GM23338 (cell line): ENCODE measurements at regions not wholly inside any gene's neighbourhood (a gene's known extent, or its start where the extent isn't known, plus 50 kb on each side); places are given as distances from the start of the nearest gene placed in this dataset.
"Not testable (repeated sequence)": the region's sequence is repeated elsewhere in the genome, so short reads cannot be mapped to it uniquely, and the experiment has no call there.

Source experiments
- ATAC-seq: fragments of 200-7000 bp; cut with Tn5 transposase; 3 replicates; pipeline ENCODE4 v1.9.1; 2020
- DNase-seq: peaks from one replicate; pipeline ENCODE4 v3.0.0-alpha.2; 2015; ENCODE audit warnings: low spot score
- H2AFZ ChIP-seq: fragments of 200-600 bp; sonication (generic); 2 replicates; pipeline ENCODE4 v1.8.0; 2016; ENCODE audit warnings: antibody characterized with exemption, mild to moderate bottlenecking, moderate library complexity
- H3F3A ChIP-seq: fragments of 200-600 bp; sonication (generic); replicated peaks from 2 replicates; pipeline ENCODE4 v1.8.0; 2017; ENCODE audit warnings: antibody characterized with exemption, mixed run types, low read depth
- H3K27ac ChIP-seq: fragments of 200-600 bp; sonication (generic); 2 replicates; pipeline ENCODE4 v1.6.1; 2016; ENCODE audit warnings: low read depth
- H3K27me3 ChIP-seq: fragments of 200-600 bp; sonication (generic); 2 replicates; pipeline ENCODE4 v1.8.0; 2016; ENCODE audit warnings: mild to moderate bottlenecking, mixed run types, moderate library complexity; ENCODE audit not compliant: insufficient read depth
- H3K36me3 ChIP-seq: fragments of 200-600 bp; sonication (generic); 2 replicates; pipeline ENCODE4 v1.8.0; 2016; ENCODE audit warnings: mild to moderate bottlenecking; ENCODE audit not compliant: insufficient read depth
- H3K4me1 ChIP-seq: fragments of 200-600 bp; sonication (generic); 2 replicates; pipeline ENCODE4 v1.8.0; 2016; ENCODE audit warnings: mild to moderate bottlenecking, moderate library complexity; ENCODE audit not compliant: insufficient read depth
- H3K4me2 ChIP-seq: fragments of 200-600 bp; sonication (generic); 2 replicates; pipeline ENCODE4 v1.7.1; 2017; ENCODE audit warnings: mixed run types
- H3K4me3 ChIP-seq: fragments of 200-600 bp; sonication (generic); 2 replicates; pipeline ENCODE4 v1.6.1; 2016; ENCODE audit warnings: mixed run types
- H3K79me2 ChIP-seq: fragments of 200-600 bp; sonication (generic); replicated peaks from 2 replicates; pipeline ENCODE4 v1.8.0; 2017; ENCODE audit warnings: mild to moderate bottlenecking; ENCODE audit not compliant: insufficient read depth
- H3K9me2 ChIP-seq: fragments of 200-600 bp; sonication (generic); 2 replicates; pipeline ENCODE4 v1.8.0; 2017; ENCODE audit not compliant: insufficient read depth
- H4K20me1 ChIP-seq: fragments of 200-600 bp; sonication (generic); replicated peaks from 2 replicates; pipeline ENCODE4 v1.8.0; 2017; ENCODE audit warnings: mild to moderate bottlenecking; ENCODE audit not compliant: insufficient read depth
- H3K27ac Mint-ChIP-seq: 2 replicates; pipeline ENCODE4 v1.8.0; 2020; ENCODE audit warnings: inconsistent platforms, mild to moderate bottlenecking, moderate library complexity, mixed read lengths
- H3K27me3 Mint-ChIP-seq: 3 replicates; pipeline ENCODE4 v1.8.0; 2022; ENCODE audit warnings: low read depth, mild to moderate bottlenecking, moderate library complexity, mixed read lengths, inconsistent platforms; ENCODE audit not compliant: insufficient read depth, poor library complexity
- H3K36me3 Mint-ChIP-seq: 3 replicates; pipeline ENCODE4 v1.8.0; 2021; ENCODE audit warnings: low read depth, mild to moderate bottlenecking, inconsistent platforms, moderate library complexity, mixed read lengths
- H3K4me1 Mint-ChIP-seq: 3 replicates; pipeline ENCODE4 v1.8.0; 2020; ENCODE audit warnings: mild to moderate bottlenecking, inconsistent platforms, mixed read lengths
- H3K4me3 Mint-ChIP-seq: 3 replicates; pipeline ENCODE4 v1.8.0; 2021; ENCODE audit warnings: moderate library complexity, mild to moderate bottlenecking, inconsistent platforms, mixed read lengths
- H3K9me3 Mint-ChIP-seq: 3 replicates; pipeline ENCODE4 v1.8.0; 2020; ENCODE audit warnings: moderate library complexity, mild to moderate bottlenecking, inconsistent platforms, mixed read lengths
- ETS1 ChIP-seq: IDR thresholded peaks from 2 replicates; pipeline ENCODE4 v1.6.1; 2016; ENCODE audit warnings: antibody characterized with exemption
- EZH2 ChIP-seq: fragments of 200-600 bp; sonication (generic); IDR thresholded peaks from one replicate; pipeline ENCODE4 v1.8.0; 2017; ENCODE audit warnings: antibody characterized with exemption, mild to moderate bottlenecking, low read depth; ENCODE audit not compliant: unreplicated experiment
- EZH2phosphoT487 ChIP-seq: fragments of 200-600 bp; sonication (generic); IDR thresholded peaks from one replicate; pipeline ENCODE4 v1.8.1; 2018; ENCODE audit warnings: antibody characterized with exemption; ENCODE audit not compliant: unreplicated experiment
- NANOG ChIP-seq: IDR thresholded peaks from 2 replicates; pipeline ENCODE4 v1.6.1; 2016; ENCODE audit warnings: antibody characterized with exemption, borderline replicate concordance
- ZNF114 ChIP-seq: fragments of 250-450 bp; sonication (Bioruptor Pico); IDR thresholded peaks from 2 replicates; pipeline ENCODE4 v1.5.0; 2020; ENCODE audit warnings: mild to moderate bottlenecking, moderate library complexity
- TF ChIP-seq, protein P1 (sequence below): fragments of 250-450 bp; sonication (Bioruptor Pico); IDR thresholded peaks from 2 replicates; pipeline ENCODE4 v1.5.0; 2020; ENCODE audit warnings: mild to moderate bottlenecking, moderate library complexity

DNA sequence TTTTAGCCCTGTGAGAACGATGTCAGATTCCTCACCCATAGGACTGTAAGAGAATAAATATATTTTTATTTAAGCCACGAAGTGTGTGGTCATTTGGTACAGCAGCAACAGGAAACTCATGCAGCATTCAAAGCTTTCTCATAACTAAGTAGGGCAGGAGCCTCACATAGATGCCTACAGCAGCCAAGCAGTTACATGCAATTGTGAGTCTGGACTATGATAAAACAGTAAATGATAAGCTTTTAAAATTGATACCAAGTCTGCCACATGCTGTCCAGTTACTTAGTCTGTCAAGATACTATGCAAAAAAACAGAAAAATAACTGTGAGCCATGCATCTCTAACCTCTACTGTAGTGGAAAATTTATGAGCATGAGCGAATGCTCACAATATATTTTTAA, 359.6 kb downstream of the HS3ST1 start (continued):
- TF ChIP-seq, protein P1, sequence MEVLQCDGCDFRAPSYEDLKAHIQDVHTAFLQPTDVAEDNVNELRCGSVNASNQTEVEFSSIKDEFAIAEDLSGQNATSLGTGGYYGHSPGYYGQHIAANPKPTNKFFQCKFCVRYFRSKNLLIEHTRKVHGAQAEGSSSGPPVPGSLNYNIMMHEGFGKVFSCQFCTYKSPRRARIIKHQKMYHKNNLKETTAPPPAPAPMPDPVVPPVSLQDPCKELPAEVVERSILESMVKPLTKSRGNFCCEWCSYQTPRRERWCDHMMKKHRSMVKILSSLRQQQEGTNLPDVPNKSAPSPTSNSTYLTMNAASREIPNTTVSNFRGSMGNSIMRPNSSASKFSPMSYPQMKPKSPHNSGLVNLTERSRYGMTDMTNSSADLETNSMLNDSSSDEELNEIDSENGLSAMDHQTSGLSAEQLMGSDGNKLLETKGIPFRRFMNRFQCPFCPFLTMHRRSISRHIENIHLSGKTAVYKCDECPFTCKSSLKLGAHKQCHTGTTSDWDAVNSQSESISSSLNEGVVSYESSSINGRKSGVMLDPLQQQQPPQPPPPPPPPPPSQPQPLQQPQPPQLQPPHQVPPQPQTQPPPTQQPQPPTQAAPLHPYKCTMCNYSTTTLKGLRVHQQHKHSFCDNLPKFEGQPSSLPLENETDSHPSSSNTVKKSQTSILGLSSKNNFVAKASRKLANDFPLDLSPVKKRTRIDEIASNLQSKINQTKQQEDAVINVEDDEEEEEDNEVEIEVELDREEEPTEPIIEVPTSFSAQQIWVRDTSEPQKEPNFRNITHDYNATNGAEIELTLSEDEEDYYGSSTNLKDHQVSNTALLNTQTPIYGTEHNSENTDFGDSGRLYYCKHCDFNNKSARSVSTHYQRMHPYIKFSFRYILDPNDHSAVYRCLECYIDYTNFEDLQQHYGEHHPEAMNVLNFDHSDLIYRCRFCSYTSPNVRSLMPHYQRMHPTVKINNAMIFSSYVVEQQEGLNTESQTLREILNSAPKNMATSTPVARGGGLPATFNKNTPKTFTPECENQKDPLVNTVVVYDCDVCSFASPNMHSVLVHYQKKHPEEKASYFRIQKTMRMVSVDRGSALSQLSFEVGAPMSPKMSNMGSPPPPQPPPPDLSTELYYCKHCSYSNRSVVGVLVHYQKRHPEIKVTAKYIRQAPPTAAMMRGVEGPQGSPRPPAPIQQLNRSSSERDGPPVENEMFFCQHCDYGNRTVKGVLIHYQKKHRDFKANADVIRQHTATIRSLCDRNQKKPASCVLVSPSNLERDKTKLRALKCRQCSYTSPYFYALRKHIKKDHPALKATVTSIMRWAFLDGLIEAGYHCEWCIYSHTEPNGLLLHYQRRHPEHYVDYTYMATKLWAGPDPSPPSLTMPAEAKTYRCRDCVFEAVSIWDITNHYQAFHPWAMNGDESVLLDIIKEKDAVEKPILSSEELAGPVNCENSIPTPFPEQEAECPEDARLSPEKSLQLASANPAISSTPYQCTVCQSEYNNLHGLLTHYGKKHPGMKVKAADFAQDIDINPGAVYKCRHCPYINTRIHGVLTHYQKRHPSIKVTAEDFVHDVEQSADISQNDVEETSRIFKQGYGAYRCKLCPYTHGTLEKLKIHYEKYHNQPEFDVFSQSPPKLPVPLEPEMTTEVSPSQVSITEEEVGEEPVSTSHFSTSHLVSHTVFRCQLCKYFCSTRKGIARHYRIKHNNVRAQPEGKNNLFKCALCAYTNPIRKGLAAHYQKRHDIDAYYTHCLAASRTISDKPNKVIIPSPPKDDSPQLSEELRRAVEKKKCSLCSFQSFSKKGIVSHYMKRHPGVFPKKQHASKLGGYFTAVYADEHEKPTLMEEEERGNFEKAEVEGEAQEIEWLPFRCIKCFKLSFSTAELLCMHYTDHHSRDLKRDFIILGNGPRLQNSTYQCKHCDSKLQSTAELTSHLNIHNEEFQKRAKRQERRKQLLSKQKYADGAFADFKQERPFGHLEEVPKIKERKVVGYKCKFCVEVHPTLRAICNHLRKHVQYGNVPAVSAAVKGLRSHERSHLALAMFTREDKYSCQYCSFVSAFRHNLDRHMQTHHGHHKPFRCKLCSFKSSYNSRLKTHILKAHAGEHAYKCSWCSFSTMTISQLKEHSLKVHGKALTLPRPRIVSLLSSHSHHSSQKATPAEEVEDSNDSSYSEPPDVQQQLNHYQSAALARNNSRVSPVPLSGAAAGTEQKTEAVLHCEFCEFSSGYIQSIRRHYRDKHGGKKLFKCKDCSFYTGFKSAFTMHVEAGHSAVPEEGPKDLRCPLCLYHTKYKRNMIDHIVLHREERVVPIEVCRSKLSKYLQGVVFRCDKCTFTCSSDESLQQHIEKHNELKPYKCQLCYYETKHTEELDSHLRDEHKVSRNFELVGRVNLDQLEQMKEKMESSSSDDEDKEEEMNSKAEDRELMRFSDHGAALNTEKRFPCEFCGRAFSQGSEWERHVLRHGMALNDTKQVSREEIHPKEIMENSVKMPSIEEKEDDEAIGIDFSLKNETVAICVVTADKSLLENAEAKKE (CRISPR knock-in tag): no peak
- no peak for TF ChIP-seq EZH2phosphoT487
- no peak for TF ChIP-seq ETS1
- no peak for TF ChIP-seq EZH2
- TF ChIP-seq ZNF114 (CRISPR knock-in tag): no peak
- TF ChIP-seq NANOG: no peak

DNA sequence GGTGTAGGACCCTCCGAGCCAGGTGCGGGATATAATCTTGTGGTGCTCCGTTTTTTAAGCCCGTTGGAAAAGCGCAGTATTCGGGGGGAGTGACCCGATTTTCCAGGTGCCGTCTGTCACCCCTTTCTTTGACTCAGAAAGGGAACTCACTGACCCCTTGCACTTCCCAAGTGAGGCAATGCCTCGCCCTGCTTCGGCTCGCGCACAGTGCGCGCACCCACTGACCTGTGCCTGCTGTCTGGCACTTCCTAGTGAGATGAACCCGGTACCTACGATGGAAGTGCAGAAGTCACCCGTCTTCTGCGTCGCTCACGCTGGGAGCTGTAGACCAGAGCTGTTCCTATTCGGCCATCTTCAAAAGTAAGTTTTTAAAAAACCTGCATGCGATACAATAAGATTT, 362.1 kb downstream of the HS3ST1 start:
- ATAC-seq, H3K27ac ChIP-seq, H3K36me3 ChIP-seq, H3F3A ChIP-seq, H3K9me2 ChIP-seq, H3K36me3 Mint-ChIP-seq, H3K79me2 ChIP-seq, H3K4me1 Mint-ChIP-seq, H4K20me1 ChIP-seq, DNase-seq, H3K27me3 ChIP-seq, H3K4me1 ChIP-seq, H3K27me3 Mint-ChIP-seq: not testable (repeated sequence)
- H3K4me2 ChIP-seq: peak overlapping the region; percentile 64
- peaks cover 12% of the 10 kb centered on the region for H3K9me3 Mint-ChIP-seq
- H3K27ac Mint-ChIP-seq: peak overlapping the region; percentile 44
- peak overlapping the region; percentile 73 for H3K4me3 Mint-ChIP-seq
- peak overlapping the region; percentile 51 for H3K4me3 ChIP-seq
- 0 out of 2 replicates have a peak overlapping the region, but pooled peaks have one; percentile 32 for H2AFZ ChIP-seq

DNA sequence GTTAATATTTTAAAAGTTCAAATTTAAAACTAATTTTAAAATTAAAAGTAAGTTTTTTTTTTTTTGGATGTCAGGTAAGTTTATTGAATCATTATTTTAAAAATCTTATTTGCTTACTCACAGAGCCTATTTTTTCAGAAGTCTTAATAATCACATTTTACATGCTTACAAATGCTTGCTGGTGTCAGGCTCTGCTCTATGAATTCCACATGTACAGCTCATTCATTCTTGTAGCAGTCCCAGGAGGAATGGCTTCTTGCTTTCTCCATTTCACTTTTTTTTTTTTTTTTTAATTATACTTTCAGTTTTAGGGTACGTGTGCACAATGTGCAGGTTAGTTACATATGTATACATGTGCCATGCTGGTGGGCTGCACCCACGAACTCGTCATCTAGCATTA, 368.1 kb downstream of the HS3ST1 start:
- H3K4me1 ChIP-seq, H3K27me3 ChIP-seq, H4K20me1 ChIP-seq, H3K79me2 ChIP-seq, H3K4me3 ChIP-seq, ATAC-seq, H3K9me2 ChIP-seq, DNase-seq, H3K27ac Mint-ChIP-seq, H3K4me1 Mint-ChIP-seq, H3K4me2 ChIP-seq, H3F3A ChIP-seq, H3K9me3 Mint-ChIP-seq, H3K27me3 Mint-ChIP-seq, H3K4me3 Mint-ChIP-seq, H3K36me3 Mint-ChIP-seq, H2AFZ ChIP-seq, H3K27ac ChIP-seq, H3K36me3 ChIP-seq: not testable (repeated sequence)

DNA sequence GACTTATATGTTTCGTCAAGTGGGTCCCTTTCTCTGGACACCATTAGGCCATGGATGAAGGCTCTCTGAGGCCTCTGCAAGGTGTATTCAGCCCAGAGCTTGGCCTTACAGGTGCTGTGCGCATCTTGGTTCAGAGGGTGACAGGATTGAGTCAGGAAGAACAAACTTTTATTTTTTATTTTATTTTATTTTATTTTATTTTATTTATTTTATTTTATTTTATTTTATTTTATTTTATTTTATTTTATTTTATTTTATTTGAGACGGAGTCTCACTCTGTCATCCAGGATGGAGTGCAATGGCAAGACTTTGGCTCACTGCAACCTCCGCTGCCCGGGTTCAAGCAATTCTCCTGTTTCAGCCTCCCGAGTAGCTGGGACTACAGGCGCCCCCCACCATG, 370.4 kb upstream of the CLNK start:
- not testable (repeated sequence) for H3K4me2 ChIP-seq, H4K20me1 ChIP-seq, H3K27ac Mint-ChIP-seq, H3K4me3 Mint-ChIP-seq, DNase-seq, H3K9me2 ChIP-seq, H3K9me3 Mint-ChIP-seq, H3K4me1 Mint-ChIP-seq, H3K27me3 Mint-ChIP-seq, H3K27ac ChIP-seq, H3F3A ChIP-seq, H3K36me3 Mint-ChIP-seq, H3K4me1 ChIP-seq, H3K79me2 ChIP-seq, H3K27me3 ChIP-seq, H3K4me3 ChIP-seq, H3K36me3 ChIP-seq, ATAC-seq, H2AFZ ChIP-seq
